Skeletal muscle tissue (tissue), 3 donors: ENCODE measurements at regions not wholly inside any gene's neighbourhood (a gene's known extent, or its start where the extent isn't known, plus 50 kb on each side); places are given as distances from the start of the nearest gene placed in this dataset.

Source experiments
- H3K27ac ChIP-seq: one replicate; pipeline ENCODE4 v1.7.0; 2013; ENCODE audit warnings: mild to moderate bottlenecking, low read depth, low read length, inconsistent platforms
- H3K27me3 ChIP-seq, 3 donors: one replicate each; pipeline ENCODE4 v1.7.0; 2013; ENCODE audit warnings: low read length in 3 of 3; ENCODE audit not compliant: control insufficient read depth in 3 of 3, insufficient read depth in 3 of 3
- H3K36me3 ChIP-seq, 3 donors: one replicate each; pipeline ENCODE4 v1.7.0; 2013; ENCODE audit warnings: low read length in 3 of 3; ENCODE audit not compliant: control insufficient read depth in 3 of 3, insufficient read depth in 3 of 3
- H3K4me1 ChIP-seq, 3 donors: one replicate each; pipeline ENCODE4 v1.7.0; 2013; ENCODE audit warnings: low read length in 3 of 3, mild to moderate bottlenecking in 3 of 3; ENCODE audit not compliant: control insufficient read depth in 3 of 3, insufficient read depth in 3 of 3
- H3K4me3 ChIP-seq, 3 donors: one replicate each; pipeline ENCODE4 v1.7.0; 2013; ENCODE audit warnings: low read length in 3 of 3
- H3K9ac ChIP-seq, 3 donors: one replicate each; pipeline ENCODE4 v1.7.0; 2013; ENCODE audit warnings: low read length in 3 of 3, mild to moderate bottlenecking in 3 of 3, moderate library complexity in 2 of 3, low read depth in 1 of 3
- H3K9me3 ChIP-seq, 3 donors: one replicate each; pipeline ENCODE4 v1.7.0; 2013; ENCODE audit warnings: low read length in 3 of 3; ENCODE audit not compliant: control insufficient read depth in 3 of 3
- donor health status: Osteomylitis.

DNA sequence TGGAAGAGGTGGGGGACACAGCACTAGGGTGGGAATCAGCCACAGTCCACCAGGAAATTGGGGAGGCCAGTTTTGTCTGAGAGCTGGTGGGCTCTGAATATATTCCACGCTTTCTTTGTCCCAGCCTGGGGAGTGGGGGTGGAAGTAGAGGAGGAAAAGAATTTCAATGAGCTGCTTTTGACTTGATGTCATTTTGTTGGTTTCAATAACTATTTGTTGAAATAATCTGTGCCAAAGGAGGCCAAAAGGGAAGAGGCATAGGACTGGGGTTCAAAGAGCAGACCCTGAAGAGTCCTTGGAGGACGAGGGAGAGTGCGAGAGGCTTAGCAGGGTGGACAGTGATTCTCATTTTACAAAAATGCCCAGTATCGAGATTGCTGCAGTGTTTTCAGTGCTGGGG lies 262.3 kb downstream of the SHQ1 start:
- Histone ChIP-seq H3K9ac (no peak overlapping the region), H3K36me3 (no peaks in the 10 kb centered on the region), H3K27me3 (no peaks in the 10 kb centered on the region), H3K27ac (no peak overlapping the region), H3K9me3 (no peaks in the 10 kb centered on the region), H3K4me1 (no peaks in the 10 kb centered on the region), H3K4me3 (no peak overlapping the region)

DNA sequence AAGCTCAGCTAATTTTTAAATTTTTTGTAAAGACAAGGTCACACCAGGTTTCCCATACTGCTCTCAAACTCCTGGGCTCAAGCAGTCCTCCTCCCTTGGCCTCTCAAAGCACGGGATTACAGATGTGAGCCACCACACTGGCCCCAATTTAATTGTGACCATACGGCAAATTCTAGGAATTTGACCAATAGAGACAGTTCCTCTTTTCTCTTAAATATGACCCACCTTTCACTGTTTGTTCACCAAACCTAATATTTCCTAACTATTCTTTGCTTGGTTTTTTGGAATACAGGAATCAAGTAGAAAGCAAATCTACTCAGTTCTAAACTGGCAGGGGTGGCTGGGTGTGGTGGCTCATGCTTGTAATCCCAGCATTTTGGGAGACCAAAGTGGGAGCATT lies 264.0 kb downstream of the SHQ1 start:
- Histone ChIP-seq H3K4me3 (no peak overlapping the region), H3K36me3 (no peaks in the 10 kb centered on the region), H3K27me3 (no peaks in the 10 kb centered on the region), H3K27ac (no peak overlapping the region), H3K9ac (no peak overlapping the region), H3K9me3 (no peaks in the 10 kb centered on the region), H3K4me1 (no peaks in the 10 kb centered on the region)

DNA sequence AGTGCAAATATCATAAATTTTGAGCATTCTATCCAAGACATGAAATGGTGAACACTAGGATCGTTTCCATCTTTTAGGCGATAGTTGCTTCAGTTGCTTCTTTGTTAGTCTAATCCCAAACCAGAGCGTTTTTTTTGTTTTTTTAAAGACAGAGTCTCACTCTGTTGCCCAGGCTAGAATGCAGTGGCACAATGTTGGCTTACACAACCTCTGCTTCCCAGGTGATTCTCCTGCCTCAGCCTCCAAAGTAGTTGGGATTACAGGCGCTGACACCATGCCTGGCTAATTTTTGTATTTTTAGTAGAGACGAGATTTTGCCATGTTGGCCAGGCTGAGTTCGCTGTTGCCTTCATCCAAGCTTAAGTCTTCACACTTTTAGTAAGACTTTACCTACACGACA lies 265.3 kb downstream of the SHQ1 start:
- no peak overlapping the region for H3K4me3 ChIP-seq
- no peaks in the 10 kb centered on the region for H3K4me1 ChIP-seq
- no peaks in the 10 kb centered on the region for H3K27me3 ChIP-seq
- no peaks in the 10 kb centered on the region for H3K9me3 ChIP-seq
- H3K27ac ChIP-seq: no peak overlapping the region
- no peaks in the 10 kb centered on the region for H3K36me3 ChIP-seq
- no peak overlapping the region for H3K9ac ChIP-seq

- no peaks in the 10 kb centered on the region for H3K9me3 ChIP-seq
- no peaks in the 10 kb centered on the region for H3K27me3 ChIP-seq
- no peak overlapping the region for H3K27ac ChIP-seq
- no peaks in the 10 kb centered on the region for H3K4me1 ChIP-seq
- H3K4me3 ChIP-seq: no peak overlapping the region
- no peaks in the 10 kb centered on the region for H3K36me3 ChIP-seq
- no peak overlapping the region for H3K9ac ChIP-seq
Observed at GRCh38 chr3:72582211-72582878, 265.9 kb downstream of the SHQ1 start.

GRCh38 chr3:72580900-72581299 lies 267.3 kb downstream of the SHQ1 start:
- Histone ChIP-seq H3K4me1 (no peaks in the 10 kb centered on the region), H3K36me3 (no peaks in the 10 kb centered on the region), H3K9me3 (no peaks in the 10 kb centered on the region), H3K4me3 (no peak overlapping the region), H3K27me3 (no peaks in the 10 kb centered on the region), H3K9ac (no peak overlapping the region), H3K27ac (no peak overlapping the region)

DNA sequence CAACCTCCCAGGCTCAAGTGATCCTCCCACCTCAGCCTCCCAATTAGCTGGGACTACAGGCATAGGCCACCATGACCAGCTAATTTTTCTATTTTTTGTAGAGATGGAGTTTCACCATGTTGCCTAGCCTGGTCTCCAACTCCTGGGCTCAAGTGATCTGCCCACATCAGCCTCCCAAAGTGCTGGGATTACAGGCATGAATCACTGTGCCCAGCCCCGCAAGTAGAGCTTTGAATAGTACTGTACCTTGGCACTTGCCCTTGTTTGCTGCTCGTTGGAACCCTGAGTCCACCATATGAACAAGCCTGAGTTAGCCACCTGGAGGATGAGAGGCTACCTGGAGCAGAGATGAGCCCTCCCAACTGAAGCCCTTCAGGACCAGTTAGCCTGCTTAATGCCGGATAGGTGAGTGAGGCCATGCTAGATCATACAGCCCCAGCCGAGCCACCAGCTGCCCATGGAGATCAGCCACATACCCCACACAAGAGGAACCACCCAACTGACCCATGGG lies 267.9 kb downstream of the SHQ1 start:
- Histone ChIP-seq H3K36me3 (no peaks in the 10 kb centered on the region), H3K27me3 (no peaks in the 10 kb centered on the region), H3K9ac (no peak overlapping the region), H3K27ac (no peak overlapping the region), H3K4me3 (no peak overlapping the region), H3K9me3 (no peaks in the 10 kb centered on the region), H3K4me1 (no peaks in the 10 kb centered on the region)

- no peaks in the 10 kb centered on the region for H3K27me3 ChIP-seq
- H3K4me1 ChIP-seq: no peaks in the 10 kb centered on the region
- no peak overlapping the region for H3K27ac ChIP-seq
- no peak overlapping the region for H3K4me3 ChIP-seq
- H3K9ac ChIP-seq: no peak overlapping the region
- H3K36me3 ChIP-seq: no peaks in the 10 kb centered on the region
- H3K9me3 ChIP-seq: no peaks in the 10 kb centered on the region
Observed at GRCh38 chr3:72579581-72580245, 268.5 kb downstream of the SHQ1 start.

GRCh38 chr3:72579191-72579580 lies 269.1 kb downstream of the SHQ1 start:
- Histone ChIP-seq H3K9ac (no peak overlapping the region), H3K4me1 (no peaks in the 10 kb centered on the region), H3K9me3 (no peaks in the 10 kb centered on the region), H3K27ac (no peak overlapping the region), H3K4me3 (no peak overlapping the region), H3K27me3 (no peaks in the 10 kb centered on the region), H3K36me3 (no peaks in the 10 kb centered on the region)

DNA sequence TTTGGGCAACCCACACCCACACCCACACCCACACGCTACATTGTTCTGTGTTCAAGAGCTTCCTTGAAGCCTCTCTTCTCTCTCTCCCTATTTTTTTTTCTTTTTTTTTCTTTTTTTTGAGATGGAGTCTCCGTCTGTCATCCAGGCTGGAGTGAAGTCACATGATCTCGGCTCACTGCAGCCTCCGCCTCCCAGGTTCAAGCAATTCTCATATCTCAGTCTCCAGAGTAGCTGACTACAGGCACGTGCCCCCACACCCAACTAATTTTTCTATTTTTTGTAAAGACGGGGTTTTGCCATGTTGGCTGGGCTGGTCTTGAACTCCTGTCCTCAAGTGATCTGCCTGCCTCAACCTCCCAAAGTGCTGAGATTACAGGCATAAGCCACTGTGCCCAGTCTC lies 271.1 kb downstream of the SHQ1 start:
- Histone ChIP-seq H3K27ac (no peak overlapping the region), H3K9me3 (no peaks in the 10 kb centered on the region), H3K27me3 (peaks cover 0 to 4% (median 0%) of the 10 kb centered on the region in 3 donors), H3K36me3 (no peaks in the 10 kb centered on the region), H3K9ac (no peak overlapping the region), H3K4me1 (no peaks in the 10 kb centered on the region), H3K4me3 (no peak overlapping the region)

GRCh38 chr3:72576563-72576962 lies 271.7 kb downstream of the SHQ1 start:
- H3K4me1 ChIP-seq: no peaks in the 10 kb centered on the region
- no peak overlapping the region for H3K4me3 ChIP-seq
- H3K9me3 ChIP-seq: no peaks in the 10 kb centered on the region
- no peak overlapping the region for H3K9ac ChIP-seq
- H3K27me3 ChIP-seq: peaks cover 0 to 10% (median 3%) of the 10 kb centered on the region in 3 donors
- H3K36me3 ChIP-seq: no peaks in the 10 kb centered on the region
- no peak overlapping the region for H3K27ac ChIP-seq
